Astrocyte of the cerebellum (primary cell): ENCODE measurements at regions not wholly inside any gene's neighbourhood (a gene's known extent, or its start where the extent isn't known, plus 50 kb on each side); places are given as distances from the start of the nearest gene placed in this dataset.

Experiments
- DNase-seq: peaks from one replicate; pipeline ENCODE4 v3.0.0-alpha.2; 2011; ENCODE audit warnings: low read depth
- H3K4me3 ChIP-seq: 2 replicates; pipeline ENCODE4 v1.5.1; 2011; ENCODE audit warnings: mild to moderate bottlenecking, low read depth, low read length, moderate library complexity
- CTCF ChIP-seq: IDR thresholded peaks from 2 replicates; pipeline ENCODE4 v1.5.1; 2012; ENCODE audit warnings: low read length, low read depth, moderate library complexity, mild to moderate bottlenecking; ENCODE audit errors: missing control alignments
- in situ Hi-C: cut with HindIII; loops from 2 replicates; pipeline ENCODE4 v1.10.0; 2017; ENCODE audit warnings: low sequenced_read_pairs

GRCh38 chr12:27148791-27149190, 66.4 kb upstream of the C12orf71 start:
- TF ChIP-seq CTCF, result no peak
- H3K4me3 ChIP-seq, result no peak overlapping the region
- in situ Hi-C loops, result no loop called here
- DNase-seq, result no peak

GRCh38 chr12:27151479-27151878, 69.1 kb upstream of the C12orf71 start:
- no peak for DNase-seq
- TF ChIP-seq CTCF, result no peak
- H3K4me3 ChIP-seq, result no peak overlapping the region
- in situ Hi-C loops, result no loop called here

GRCh38 chr12:27158297-27158696, 75.9 kb upstream of the C12orf71 start:
- DNase-seq, result no peak
- in situ Hi-C loops, result no loop called here
- H3K4me3 ChIP-seq, result no peak overlapping the region
- TF ChIP-seq CTCF, result no peak

- no peak for TF ChIP-seq CTCF
- no peak overlapping the region for H3K4me3 ChIP-seq
- DNase-seq, result no peak
- in situ Hi-C loops, result no loop called here
Measured at GRCh38 chr12:27161458-27162228, 79.3 kb upstream of the C12orf71 start.

GRCh38 chr12:27162229-27162537, 79.8 kb upstream of the C12orf71 start:
- TF ChIP-seq CTCF, result no peak
- in situ Hi-C loops, result no loop called here
- DNase-seq, result no peak
- H3K4me3 ChIP-seq, result no peak overlapping the region

GRCh38 chr12:27163048-27163715, 80.8 kb upstream of the C12orf71 start:
- no peak for DNase-seq
- in situ Hi-C loops, result no loop called here
- H3K4me3 ChIP-seq, result no peak overlapping the region
- no peak for TF ChIP-seq CTCF
